Right atrium auricular region (tissue), 2 donors: ENCODE measurements at regions not wholly inside any gene's neighbourhood (a gene's known extent, or its start where the extent isn't known, plus 50 kb on each side); places are given as distances from the start of the nearest gene placed in this dataset.
A peak's percentile ranks its signal among the peaks of the same experiment; 100 is the strongest.

Experiments
- DNase-seq: peaks from one replicate; pipeline ENCODE4 v3.0.0-alpha.2; 2019; ENCODE audit warnings: low spot score
- H3K27ac ChIP-seq, 2 donors: fragments of 200-600 bp; sonication (generic); 1 replicate in 1 of 2; 2 replicates in 1 of 2; pipeline ENCODE4 v1.5.1; 2016 to 2019
- H3K27me3 ChIP-seq, 2 donors: fragments of 200-600 bp; sonication (generic); one replicate each; pipeline versions ENCODE4 v1.5.1 to v1.6.0; 2017 to 2019
- H3K36me3 ChIP-seq: fragments of 200-600 bp; sonication (generic); one replicate; pipeline ENCODE4 v1.5.1; 2016
- H3K4me1 ChIP-seq, 2 donors: fragments of 200-600 bp; sonication (generic); one replicate each; pipeline versions ENCODE4 v1.5.1 to v1.6.0; 2017 to 2019
- H3K4me3 ChIP-seq, 2 donors: fragments of 200-600 bp; sonication (generic); 1 replicate in 1 of 2; 2 replicates in 1 of 2; pipeline ENCODE4 v1.5.1; 2017 to 2019; ENCODE audit warnings: mild to moderate bottlenecking in 1 of 2, moderate library complexity in 1 of 2
- H3K9me3 ChIP-seq, 2 donors: fragments of 200-600 bp; sonication (generic); one replicate each; pipeline ENCODE4 v1.5.1; 2019
- TF ChIP-seq, protein P1 (sequence below), 2 donors: fragments of 200-600 bp; sonication (generic); IDR thresholded peaks; one replicate each; pipeline ENCODE4 v1.5.1; 2019; ENCODE audit warnings: antibody characterized with exemption in 2 of 2

DNA sequence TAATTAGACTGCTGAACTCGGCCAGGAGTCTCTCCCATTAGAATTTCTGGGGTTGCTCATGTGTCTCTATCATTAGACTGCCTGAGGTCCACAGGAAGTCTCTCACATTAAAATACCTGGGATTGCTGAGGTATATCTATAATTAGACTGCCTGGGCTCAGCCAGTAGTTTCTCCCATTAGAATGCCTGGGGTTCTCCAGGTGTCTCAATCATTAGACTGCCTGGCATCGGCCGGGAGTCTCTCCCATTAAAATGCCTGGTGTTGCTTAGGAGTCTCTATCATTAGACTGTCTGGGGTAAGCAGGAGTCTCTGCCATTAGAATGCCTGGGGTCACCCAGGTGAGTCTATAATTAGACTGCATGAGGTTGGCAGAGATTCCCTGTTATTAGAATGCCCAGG is 2233.4 kb downstream of the TP53TG3F start:
- TF ChIP-seq, protein P1, sequence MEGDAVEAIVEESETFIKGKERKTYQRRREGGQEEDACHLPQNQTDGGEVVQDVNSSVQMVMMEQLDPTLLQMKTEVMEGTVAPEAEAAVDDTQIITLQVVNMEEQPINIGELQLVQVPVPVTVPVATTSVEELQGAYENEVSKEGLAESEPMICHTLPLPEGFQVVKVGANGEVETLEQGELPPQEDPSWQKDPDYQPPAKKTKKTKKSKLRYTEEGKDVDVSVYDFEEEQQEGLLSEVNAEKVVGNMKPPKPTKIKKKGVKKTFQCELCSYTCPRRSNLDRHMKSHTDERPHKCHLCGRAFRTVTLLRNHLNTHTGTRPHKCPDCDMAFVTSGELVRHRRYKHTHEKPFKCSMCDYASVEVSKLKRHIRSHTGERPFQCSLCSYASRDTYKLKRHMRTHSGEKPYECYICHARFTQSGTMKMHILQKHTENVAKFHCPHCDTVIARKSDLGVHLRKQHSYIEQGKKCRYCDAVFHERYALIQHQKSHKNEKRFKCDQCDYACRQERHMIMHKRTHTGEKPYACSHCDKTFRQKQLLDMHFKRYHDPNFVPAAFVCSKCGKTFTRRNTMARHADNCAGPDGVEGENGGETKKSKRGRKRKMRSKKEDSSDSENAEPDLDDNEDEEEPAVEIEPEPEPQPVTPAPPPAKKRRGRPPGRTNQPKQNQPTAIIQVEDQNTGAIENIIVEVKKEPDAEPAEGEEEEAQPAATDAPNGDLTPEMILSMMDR (IDR thresholded peaks at IDR 0.05): no peak
- no peaks in the 10 kb centered on the region for H3K36me3 ChIP-seq
- no peaks in the 10 kb centered on the region for H3K4me1 ChIP-seq
- DNase-seq: no peak
- no peak overlapping the region for H3K27ac ChIP-seq
- no peaks in the 10 kb centered on the region for H3K27me3 ChIP-seq
- peaks cover 0 to 14% of the 10 kb centered on the region in 2 donors for H3K9me3 ChIP-seq
- no peak overlapping the region for H3K4me3 ChIP-seq

DNA sequence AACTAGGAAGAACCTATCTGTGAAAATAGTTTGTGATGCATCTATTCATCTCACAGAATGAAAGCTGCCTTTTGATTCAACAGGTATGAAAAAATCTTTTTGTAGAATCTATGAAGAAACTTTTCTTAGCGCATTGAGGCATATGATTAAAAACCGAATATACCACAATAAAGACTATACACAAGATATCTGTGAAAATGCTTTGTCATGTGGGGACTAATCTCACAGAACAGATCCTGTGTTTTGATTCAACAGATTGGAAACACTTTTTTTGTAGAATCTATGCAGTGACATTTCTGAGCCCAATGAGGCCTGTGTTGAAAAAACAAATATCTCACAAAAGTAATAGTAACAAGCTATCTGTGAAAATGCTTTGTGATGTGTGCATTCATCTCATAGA is 2247.5 kb downstream of the TP53TG3F start:
- no peaks in the 10 kb centered on the region for H3K9me3 ChIP-seq
- no peaks in the 10 kb centered on the region for H3K36me3 ChIP-seq
- TF ChIP-seq, protein P1 (IDR thresholded peaks at IDR 0.05): no peak
- no peak for DNase-seq
- H3K4me1 ChIP-seq: no peaks in the 10 kb centered on the region
- H3K4me3 ChIP-seq: no peak overlapping the region
- no peaks in the 10 kb centered on the region for H3K27me3 ChIP-seq
- H3K27ac ChIP-seq: no peak overlapping the region

DNA sequence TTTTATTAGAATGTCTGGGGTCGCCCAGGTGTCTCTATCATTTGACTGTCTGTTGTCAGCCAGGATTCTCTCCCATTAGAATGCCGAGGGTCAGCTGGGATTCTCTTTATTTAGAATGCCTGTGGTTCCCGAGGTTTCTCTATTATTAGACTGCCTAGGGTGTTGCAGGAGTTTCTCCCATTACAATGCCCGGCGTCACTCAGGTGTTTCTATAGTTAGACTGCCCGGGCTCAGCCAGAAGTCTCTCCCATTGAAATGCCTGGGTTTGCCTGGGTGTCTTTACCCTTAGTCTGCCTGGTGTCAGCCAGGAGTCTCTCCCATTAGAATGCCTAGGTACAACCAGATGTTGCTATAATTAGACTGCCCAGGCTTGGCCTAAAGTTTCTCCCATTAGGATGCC is 2252.0 kb downstream of the TP53TG3F start:
- H3K36me3 ChIP-seq: no peaks in the 10 kb centered on the region
- H3K27ac ChIP-seq: no peak overlapping the region
- peaks cover 0 to 6% of the 10 kb centered on the region in 2 donors for H3K9me3 ChIP-seq
- no peak for DNase-seq
- H3K4me1 ChIP-seq: peaks cover 0 to 11% of the 10 kb centered on the region in 2 donors
- no peaks in the 10 kb centered on the region for H3K27me3 ChIP-seq
- TF ChIP-seq, protein P1 (IDR thresholded peaks at IDR 0.05): no peak
- H3K4me3 ChIP-seq: no peak overlapping the region

DNA sequence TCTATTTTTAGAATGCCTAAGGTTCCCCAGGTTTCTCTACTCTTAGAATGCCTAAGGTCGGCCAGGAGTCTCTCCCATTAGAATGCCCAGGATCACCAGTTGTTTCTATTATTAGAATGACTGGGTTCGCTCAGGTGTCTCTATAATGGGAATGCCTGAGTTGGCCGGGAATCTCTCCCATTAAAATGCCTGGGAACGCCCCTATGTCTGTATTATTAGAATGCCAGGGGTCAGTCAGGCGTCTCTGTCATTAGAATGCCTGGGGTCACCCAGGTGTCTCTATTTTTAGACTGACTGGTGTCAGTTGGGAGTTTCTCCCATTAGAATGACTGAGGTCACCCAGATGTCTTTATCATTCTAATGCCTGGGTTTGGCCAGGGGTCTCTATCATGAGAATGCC is 2252.5 kb downstream of the TP53TG3F start:
- Histone ChIP-seq H3K36me3 (no peaks in the 10 kb centered on the region), H3K4me1 (peaks cover 0 to 11% of the 10 kb centered on the region in 2 donors), H3K4me3 (no peak overlapping the region), H3K9me3 (peaks cover 0 to 6% of the 10 kb centered on the region in 2 donors), H3K27me3 (no peaks in the 10 kb centered on the region), H3K27ac (no peak overlapping the region)
- DNase-seq: no peak
- TF ChIP-seq, protein P1 (IDR thresholded peaks at IDR 0.05): no peak

DNA sequence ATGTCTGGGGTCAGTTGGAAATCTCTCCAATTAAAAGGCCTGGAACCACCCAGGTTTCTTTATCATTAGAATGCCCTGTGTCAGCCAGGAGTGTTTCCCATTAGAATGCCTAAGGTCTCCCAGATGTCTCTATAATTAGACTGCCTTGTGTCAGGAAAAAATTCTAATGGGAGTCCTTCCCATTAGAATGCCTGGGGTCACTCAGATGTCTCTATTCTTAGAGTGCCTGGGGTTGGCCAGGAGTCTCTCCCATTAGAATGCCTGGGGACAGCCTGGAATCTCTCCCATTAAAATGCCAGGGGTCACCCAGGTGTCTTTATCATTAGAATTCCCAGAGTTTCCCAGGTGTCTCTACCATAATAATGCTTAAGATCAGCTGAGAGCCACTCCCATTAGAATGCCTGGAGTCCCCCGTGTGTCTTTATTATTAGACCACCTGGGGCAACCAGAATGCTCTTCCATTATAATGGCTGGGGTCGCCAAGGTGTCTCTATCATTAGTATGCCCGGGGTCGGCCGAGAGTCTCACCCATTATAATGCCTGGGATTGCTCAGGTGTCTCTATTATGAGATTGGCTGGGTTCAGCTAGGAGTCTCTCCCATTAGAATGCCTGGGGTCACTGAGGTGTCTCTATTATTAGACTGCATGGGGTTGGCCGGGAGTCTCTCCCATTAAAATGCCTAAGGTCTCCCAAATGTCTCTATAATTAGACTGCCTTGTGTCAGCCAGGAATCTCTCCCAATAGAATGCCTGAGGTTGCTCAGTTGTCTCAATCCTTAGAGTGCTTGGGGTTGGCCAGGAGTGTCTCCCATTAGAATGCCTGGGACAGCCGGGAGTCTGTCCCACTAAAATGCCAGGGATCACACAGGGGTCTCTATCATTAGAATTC is 2254.6 kb downstream of the TP53TG3F start:
- Histone ChIP-seq H3K4me3 (no peak overlapping the region), H3K27ac (peak overlapping the region; percentile 14 to 61), H3K27me3 (no peaks in the 10 kb centered on the region), H3K9me3 (peaks cover 0 to 6% of the 10 kb centered on the region in 2 donors), H3K4me1 (peaks cover 0 to 11% of the 10 kb centered on the region in 2 donors), H3K36me3 (no peaks in the 10 kb centered on the region)
- TF ChIP-seq, protein P1 (IDR thresholded peaks at IDR 0.05): no peak
- DNase-seq: peak; percentile 56
